LHCN-M2 (cell line): ENCODE measurements at regions not wholly inside any gene's neighbourhood (a gene's known extent, or its start where the extent isn't known, plus 50 kb on each side); places are given as distances from the start of the nearest gene placed in this dataset.

Experiments used
- DNase-seq: peaks from one replicate; pipeline ENCODE4 v3.0.0-alpha.2; 2012; ENCODE audit warnings: low read depth

DNA sequence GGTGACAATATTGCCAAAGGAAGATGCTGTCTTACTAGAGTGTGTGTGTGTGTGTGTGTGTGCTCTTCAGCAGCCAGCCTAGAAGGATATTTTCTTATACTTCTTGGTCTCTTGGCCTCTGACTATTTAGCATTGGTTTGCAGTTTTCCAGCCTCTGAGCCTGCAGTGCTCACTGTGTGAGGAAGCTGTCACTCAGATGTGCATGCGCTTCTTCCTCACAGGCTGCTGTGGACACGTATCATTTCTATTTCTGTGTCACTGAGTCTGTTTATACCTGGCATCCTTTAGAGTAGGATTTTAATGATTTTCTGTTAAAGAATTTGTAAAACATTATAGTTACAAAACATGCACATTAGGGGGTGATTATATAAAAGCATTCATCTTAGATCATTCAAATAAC lies 83.3 kb downstream of the ALDH8A1 start:
- no peak for DNase-seq

DNA sequence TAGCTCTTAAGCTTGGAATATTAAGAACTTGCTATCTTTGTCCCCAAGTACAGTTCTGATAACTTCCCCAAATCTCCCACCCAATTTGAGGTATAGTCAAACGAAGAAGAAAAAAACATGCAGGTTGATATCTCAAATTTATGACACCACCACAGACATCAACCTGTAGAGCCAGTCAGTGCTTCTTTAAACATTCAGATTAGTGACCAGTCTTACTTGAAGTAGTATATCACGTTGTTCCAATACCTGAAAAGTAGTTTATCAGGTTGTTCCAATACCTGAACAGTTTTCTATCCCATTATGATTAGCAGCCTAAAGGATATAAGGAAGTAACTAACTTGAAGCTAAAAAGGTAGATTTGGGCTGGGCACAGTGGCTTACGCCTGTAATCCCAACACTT lies 85.3 kb downstream of the ALDH8A1 start:
- DNase-seq, result no peak

DNA sequence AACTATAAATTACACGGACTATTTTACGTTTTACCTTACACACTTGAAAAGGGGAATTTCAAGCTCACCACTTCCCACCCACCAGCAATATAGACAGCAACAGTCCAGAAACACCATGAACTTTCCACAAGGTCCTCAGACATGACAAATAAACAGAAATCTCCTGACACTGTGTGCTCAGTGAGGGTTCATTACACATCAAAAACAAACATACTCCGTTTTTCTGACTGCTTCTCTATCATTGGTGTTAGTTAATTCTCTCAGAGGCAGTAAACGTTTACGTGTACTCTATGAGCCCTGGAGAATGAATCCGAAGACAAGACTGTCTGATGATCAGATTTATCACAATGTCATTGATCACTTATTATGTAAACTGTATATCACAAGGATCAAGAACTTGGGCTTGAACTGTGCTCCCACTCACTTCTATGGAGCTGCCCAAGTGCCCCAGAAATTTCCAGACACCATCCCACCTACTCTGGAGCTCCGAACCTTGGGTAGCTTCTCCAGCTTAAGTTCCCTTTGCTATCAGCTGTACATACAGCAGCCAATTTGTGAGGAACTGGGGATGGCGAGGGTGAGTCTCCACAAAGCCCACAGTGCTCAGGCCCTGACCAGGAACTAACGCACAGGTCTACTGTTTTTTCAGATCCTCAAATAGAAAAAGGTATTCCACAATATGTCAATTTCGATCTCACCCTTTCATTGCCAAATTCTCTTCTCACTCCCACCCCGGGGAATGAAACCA lies 86.0 kb downstream of the ALDH8A1 start:
- no peak for DNase-seq

DNA sequence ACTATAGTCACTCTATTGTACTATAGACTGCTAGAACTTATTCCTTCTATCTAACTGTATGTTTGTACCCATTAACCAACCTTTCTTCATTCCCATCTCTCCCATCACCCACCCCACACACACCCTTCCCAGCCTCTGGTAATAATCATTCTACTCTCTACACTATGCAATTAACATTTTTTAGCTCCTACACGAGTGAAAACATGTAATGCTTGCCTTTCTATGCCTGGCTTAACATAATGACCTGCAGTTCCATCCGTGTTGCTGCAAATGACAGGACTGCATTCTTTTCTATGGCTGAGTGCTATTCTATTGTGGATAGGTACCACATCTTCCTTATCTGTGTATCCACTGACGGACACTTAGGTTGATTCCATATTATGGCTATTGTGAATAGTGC lies 95.5 kb downstream of the ALDH8A1 start:
- no peak for DNase-seq

DNA sequence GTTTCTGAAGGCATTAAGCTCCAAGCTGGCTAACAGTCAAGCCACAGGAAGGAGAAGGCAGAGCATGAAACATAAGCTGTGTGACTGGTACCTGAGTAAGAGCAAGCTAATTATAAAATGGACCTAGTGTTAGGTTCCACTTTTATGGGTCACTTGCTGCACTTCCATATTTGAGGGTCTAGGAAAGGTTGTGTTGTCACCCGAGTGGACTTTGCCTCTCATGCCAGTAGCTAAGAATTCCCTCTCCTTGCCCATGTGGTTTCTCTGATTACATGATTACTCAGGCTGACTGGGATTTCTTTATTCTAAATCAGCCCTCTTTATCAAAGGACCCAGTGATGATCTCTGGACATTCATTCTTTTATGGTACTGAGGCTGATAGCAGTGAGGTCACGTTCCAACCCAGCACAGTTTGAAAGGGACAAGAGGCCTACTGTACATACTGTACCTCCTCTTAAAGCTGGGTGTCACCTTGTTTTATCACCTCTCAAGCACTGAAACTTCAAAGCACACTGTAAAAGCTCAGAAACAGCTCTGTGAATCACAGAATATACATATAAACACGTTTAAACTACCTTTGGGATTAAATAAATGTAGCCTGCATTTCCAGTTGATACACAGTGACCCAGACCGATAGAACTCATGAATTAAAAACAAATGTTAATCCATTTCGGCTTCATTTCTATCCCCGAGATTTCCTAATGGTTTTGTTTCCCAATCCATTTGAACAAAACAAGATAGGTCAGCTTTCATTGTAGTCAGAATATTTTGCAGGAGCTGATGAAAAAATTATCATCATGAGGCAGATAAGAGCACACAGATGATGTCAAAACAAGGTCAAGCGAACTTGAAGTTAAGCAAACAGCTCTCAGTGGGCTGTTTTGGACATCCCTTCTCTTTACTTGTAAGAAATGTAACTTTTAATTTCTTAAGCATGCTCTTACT lies 96.5 kb downstream of the ALDH8A1 start:
- peak; percentile 75 for DNase-seq

DNA sequence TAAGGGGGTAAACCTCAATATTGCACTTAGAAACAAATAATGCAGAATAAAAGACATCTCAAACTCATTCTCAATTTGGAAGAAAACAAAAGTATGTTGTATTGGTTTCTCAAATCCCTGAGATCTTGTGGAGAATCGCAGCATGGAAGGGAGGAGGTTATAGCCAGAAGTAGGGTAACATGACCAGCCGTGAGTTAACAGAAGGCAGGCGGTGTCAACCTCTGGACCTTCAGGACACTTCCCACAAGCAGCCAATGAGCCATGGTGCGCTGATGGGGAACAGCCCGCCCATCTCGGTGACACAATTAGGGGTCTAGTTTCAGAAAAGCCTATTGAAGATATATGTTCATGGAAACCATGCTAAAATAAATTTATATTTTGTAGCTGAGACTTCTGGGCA lies 98.4 kb downstream of the ALDH8A1 start:
- DNase-seq, result no peak

DNA sequence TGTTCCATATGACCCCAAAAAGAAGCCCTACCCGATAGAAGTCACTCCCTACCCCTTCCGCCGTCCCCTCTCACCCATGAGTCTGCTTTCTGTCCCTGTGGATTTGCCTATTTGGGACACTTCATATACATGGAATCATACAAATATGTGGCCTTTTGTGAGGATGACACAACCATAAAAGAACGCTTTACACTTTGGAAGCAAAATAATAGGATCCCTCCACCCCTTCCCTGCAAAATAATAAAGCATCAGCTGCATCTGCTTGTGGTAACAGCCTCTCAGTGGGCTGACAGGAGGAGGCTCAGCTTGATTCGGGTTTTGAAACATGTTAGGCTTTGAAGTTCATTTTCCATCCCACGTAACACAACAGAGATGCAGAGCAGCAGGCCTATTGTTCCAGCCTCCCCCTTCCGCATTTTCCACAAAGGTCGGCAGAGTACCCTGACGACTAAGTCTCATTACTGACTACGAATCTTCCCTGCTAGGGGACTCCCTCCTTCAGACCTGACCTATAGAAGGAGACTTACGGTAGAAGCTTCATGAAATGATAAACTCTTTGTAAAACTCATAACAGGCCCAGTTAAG lies 99.1 kb downstream of the ALDH8A1 start:
- no peak for DNase-seq

DNA sequence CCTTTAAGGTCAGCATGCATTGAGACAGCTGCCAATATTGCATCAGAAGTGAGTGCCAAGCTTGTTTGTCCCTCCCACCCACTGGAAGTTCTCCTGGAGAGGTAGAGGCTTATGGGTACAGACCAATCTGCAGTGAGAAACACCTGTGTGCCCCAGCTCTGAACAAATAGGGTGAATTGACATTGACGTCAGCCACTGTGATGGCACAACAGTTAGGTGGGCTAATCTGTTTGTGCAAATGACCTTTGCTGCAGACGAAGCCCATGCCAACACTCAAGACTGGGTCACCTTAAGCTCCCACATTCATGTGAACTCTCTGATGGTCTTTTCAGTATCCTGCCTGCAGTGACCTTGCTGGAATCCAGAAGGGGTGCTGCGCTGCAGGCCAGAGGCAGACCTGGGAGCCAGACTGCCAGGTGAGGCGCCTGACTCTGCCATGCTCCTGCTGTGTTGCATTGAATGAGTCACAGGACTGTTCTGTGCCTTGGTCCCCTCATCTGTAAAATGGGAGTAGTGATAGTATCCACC lies 99.9 kb downstream of the ALDH8A1 start:
- no peak for DNase-seq

DNA sequence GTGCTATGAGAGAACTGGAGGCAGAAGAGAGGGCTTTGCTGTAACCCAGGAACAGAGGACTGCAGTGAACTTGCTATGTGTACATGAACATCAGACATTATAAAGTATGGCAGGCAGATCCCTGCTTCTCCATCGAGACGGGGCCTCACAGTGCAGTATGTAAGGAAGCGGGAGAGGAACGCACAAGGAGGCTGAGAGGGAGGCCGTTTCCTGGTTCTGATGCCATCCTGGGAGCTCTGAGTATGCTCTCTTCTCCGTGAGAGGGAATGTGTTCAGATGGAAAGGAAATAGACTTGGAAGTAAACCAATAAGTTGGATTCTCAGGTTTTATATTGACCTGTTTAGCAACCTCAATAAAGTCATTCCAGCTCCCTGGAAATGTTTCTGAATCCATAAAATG lies 101.8 kb downstream of the ALDH8A1 start:
- DNase-seq, result no peak

DNA sequence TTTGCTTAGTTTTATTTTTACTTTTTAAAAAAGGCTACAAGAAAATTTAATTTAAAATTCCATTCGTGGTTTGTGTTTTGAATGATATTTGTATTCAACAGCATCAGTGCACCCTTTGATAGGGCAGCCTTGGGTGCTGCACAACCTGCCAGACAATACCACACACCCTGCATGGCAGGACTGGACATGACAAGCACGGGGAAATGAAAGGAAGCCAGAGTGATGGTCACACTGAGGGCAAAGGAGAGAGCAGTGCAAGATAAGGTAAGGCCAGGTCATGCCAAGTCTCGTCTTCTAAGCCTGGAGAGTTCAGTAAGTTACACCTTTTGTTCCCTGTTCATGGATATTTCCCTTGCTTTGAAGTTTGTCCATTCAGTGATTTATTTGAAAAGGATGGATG lies 103.0 kb downstream of the ALDH8A1 start:
- DNase-seq, result no peak

DNA sequence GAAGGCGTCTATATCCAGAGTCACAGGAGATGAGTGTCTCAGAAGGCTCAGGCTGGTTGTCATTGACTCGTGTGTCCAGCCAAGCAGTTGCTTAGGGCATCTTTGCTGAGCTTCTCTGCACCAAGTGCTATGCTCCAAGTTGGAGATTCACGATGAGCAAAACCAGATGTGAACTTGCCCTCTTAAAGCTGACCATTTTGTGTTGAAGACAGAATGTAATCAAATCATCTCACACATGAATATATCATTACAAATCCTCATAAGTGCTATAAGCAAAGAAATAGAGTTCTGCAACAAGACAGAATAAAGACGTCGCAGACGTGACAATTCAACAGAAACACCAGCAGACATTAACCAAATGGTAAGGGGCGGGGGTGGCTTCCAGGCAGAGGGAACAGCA lies 103.9 kb downstream of the ALDH8A1 start:
- DNase-seq, result no peak

DNA sequence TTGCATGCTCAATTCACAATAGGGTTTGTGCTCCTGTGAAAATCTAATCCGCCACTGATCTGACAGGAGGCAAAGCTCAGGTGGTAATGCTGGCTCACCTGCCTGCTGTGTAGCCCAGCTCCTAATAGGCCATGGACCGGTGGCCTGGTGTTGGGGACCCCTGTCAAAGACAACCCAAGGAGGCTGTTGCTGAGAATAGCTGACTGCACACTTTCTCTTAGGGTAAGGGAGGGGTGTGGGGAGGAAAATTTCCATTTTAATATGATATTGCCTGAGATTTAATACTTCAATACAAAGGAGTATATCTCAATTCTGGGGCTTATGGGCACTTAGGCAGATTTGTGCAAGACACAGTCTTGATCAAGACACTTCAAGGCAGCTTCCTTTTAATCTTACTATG lies 105.8 kb downstream of the ALDH8A1 start:
- DNase-seq, result no peak

DNA sequence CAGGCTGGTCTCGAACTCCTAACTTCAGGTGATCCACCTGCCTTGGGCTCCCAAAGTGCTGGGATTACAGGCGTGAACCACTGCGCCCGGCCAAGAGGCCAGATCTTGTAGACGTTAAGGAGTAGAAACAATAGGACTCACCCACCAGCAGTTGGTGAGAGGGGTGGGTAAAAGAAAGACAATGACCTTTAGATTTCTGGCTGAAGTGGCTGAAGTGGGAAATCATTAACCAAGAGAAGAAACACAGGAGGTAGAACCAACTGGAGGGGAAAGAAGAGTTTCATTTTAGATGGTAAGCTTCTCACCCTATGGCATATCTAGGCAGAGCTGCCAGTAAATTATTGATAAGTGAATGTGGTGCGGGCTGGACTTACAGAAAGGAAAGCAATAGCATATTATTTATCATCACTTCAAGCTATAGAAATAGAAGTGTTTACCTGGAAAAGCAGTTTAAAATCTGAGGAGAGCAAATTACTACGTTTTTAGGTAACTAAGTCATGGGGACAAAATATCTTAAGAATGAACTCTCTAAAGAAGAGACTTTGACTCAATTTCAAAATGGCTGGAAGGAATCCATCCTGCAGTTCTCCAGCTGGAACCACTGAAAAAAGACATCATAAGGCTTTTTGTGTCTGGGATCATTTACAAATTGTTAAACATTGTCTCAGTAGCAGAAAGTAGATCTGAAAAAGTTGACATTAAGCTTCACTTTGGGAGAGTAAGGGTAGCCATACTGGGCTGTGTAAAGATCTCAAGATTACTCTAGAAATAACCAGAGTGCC lies 109.6 kb downstream of the ALDH8A1 start:
- DNase-seq, result no peak

DNA sequence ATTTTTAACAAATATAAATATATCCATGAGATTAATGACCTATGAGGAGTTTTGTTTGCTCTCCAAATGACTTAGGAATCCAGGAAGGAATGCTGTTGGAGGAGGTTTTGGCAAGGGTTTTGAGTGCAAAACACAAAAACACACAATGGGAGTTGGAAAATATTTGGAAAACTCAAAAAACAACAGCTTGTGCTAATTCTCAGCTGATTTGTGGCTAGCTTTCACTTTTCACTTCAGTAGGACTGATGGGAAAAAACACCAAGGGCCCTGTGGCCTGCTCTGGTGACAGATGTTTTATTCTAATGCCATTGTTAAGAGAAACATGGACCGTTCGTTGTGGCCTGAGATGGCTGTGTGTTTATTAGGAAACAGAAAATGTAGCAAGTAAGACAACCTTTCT lies 113.9 kb downstream of the ALDH8A1 start:
- no peak for DNase-seq

DNA sequence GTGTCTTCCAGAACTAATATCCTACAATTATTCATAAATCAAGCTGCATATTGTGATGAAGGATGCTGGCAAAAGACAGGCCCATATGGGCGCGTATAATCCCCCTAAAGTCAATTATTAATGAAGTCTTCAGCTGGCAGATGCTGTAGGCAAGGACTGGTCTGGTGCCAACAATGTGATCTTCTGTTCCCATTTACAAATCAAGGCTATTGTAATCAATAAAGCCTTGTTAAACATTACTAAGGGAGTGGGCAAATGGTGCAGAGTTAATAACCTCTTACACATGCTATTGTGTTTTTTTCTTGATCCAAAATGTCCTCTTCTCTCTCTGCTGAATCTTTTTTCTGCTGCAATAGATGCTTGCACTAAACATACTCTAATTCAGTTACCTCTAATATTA lies 119.0 kb downstream of the ALDH8A1 start:
- DNase-seq, result no peak

DNA sequence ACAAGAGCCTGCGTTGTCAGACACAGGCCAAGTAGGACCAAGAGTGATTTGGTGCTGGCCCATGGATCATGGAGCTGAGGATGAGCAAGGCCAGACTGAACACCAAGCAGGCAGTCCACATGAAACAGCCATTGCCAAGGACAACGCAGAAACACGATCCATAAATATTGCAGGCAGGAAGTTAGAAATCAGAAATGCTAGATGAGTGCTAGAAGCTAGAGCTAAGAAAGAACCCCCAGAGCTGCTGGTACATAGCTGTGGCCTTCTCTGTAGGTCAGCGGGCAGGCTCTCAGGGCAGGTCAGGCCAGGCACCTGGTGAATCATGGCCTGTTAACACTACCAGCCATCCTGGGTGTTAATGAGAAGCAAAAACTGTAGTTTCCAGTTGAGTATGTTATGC lies 119.7 kb downstream of the ALDH8A1 start:
- no peak for DNase-seq

DNA sequence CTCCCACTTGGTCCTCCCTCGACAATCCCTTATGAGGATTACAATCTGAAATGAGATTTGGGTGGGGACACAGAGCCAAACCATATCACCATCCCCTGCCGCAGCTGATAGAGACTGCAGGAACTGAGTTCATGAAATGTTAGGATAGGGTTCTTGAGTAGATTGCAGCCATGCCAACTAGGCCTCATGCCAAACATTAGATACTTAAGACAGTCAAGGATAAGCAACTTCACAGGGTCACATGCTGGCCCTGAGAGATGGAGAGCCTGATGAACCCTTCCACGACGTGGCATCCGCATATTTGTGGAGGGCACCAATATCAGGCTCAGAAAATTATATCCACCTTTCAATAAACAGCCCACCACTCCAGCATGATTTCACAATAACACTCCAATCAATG lies 121.3 kb downstream of the ALDH8A1 start:
- DNase-seq, result no peak

DNA sequence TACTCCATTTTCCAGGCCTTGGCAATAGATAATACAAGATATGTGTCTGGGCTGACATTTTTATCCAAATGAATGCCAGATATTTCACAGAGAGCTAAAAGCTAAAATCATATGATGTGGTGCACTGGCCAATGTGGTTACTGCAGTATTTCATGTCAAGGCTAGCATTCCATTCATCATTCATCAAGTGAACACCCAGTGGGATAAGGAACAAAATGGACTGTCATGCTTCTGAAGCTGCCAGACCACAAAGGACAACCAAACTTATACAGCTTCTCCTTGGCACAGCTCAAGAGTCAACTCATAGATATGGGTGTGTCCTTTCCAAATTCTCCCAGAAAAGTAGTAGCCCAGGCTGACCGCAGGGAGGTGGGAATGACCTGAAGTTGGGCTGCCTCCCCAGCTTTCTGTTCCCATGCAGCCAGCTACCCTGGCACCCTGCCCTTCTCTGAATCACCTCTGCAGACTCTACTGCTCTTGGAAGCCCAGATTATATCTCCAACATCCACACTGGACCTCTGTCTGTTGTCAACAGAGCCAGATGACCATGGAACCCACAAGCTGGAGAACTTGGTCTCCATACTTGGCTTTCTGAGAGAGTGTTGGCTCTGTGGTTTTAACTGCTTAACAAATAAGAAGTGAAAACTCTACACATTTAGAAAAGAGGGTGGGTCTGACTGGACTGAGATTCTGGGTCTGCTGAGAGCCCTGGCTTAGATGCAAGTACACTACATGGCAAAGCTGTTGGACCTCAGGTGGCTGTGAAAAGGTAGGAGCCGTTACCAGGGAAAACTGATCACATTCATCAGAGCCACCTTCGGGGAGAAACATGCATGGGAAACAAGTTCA lies 122.8 kb downstream of the ALDH8A1 start:
- DNase-seq, result peak; percentile 87

DNA sequence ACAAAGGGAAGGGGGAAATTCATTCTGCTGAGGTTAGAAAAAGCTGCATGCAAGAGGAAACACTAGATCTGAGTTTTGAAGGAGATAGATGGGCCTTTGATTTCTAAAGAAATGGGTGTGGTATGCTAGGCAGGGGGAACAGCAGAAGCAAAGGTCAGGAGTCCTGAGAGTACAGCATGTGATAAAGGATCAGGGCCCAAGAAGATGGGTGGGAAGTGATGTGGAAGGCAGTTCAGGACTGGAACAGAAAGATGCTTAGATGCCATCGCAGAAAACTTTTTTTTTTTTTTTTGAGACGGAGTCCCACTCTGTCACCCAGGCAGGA lies 126.2 kb downstream of the ALDH8A1 start:
- DNase-seq, result no peak

DNA sequence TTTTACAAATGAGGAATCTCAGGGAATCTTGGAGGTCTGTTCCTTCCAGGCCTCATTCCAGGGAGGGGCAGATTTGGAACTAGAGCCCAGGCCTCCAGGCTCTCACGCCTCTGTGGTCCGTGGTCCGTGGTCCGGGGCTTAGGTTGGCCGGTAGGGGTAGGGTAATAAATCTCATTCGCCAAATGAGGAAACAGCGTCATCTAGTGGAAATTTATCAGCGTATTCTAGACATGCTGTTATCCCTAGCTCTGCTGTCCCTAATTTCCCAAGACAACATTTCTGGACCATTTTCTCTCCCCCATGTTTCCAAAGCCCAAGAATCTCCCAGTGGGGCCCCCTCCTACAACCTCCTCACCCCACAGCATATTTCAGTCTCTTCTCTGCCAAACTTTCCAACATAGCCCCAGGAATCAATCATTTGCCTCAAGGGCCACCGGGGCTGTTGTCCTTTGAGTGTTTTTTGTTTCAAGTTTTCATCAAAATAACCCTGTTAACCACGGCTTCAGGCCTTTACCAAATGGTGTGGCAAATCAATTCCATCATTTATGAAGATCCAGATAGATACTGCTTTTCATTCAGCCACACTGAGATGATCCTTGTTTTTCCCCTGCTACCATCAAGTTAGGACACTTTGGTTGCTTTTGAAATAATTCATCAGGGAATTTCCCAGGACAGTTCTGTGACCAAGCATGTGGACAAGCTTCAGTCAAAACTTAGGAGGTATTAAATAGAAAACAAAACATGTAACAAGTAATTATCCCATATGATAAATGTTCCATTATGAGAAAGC lies 126.8 kb downstream of the ALDH8A1 start:
- peak; percentile 79 for DNase-seq
